ENCODE measurements at regions not wholly inside any gene's neighbourhood (a gene's known extent, or its start where the extent isn't known, plus 50 kb on each side); places are given as distances from the start of the nearest gene placed in this dataset.

- TF ChIP-seq, protein P1, sequence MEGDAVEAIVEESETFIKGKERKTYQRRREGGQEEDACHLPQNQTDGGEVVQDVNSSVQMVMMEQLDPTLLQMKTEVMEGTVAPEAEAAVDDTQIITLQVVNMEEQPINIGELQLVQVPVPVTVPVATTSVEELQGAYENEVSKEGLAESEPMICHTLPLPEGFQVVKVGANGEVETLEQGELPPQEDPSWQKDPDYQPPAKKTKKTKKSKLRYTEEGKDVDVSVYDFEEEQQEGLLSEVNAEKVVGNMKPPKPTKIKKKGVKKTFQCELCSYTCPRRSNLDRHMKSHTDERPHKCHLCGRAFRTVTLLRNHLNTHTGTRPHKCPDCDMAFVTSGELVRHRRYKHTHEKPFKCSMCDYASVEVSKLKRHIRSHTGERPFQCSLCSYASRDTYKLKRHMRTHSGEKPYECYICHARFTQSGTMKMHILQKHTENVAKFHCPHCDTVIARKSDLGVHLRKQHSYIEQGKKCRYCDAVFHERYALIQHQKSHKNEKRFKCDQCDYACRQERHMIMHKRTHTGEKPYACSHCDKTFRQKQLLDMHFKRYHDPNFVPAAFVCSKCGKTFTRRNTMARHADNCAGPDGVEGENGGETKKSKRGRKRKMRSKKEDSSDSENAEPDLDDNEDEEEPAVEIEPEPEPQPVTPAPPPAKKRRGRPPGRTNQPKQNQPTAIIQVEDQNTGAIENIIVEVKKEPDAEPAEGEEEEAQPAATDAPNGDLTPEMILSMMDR (IDR thresholded peaks at IDR 0.05; ENCODE audit: low read depth, low read length, missing control alignments): no peak
- H3K4me3 ChIP-seq (ENCODE audit: low read depth, low read length): no peak overlapping the region
- in situ Hi-C loops (cut with HindIII; ENCODE audit: low sequenced_read_pairs): no loop called here
- no peak for DNase-seq (ENCODE audit: low read depth)
Measured at GRCh38 chr1:207218512-207219362, 102.7 kb upstream of the CD55 start.

DNA sequence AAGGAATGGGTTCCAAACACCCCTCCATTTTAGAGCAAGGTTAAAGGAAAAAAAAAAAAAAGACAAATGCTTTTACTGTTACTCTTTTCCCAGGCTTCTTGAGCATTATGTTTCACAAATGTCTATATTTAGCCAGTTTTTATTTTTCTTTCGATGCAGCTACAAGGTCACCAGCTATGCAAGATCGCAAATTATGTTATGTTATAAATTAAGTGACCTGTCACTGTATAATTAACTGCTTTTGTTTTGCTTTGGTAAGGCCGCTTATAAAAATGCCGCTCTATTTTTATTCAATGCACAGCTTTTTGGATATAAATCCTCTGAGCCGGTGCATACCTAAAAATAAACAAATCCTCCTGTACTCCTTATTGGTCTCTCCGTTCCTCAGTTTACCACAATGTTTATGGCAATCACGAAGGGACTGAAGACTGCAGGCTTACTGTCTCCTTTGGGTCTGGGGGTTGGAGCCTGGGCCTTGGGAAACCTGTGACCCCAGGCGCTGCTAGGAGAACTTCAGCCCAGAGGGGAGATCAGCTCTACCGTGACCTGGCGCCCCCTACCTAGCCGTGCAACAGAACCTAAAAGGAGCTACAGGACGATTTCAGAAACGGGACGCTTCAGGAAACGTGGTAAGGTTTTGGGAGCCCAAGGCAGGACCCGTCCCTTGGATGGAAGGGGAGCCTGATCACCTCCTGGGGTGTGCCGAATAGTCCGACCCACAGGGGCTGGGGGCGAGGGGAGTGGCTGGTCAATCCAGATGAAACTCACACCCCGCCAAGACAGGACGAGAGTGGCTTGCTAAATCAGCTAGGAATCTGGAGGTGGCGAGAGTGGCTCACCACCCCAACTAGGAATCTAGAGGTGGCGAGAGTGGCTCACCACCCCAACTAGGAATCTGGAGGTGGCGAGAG lies 101.2 kb upstream of the CD55 start:
- TF ChIP-seq, protein P1 (IDR thresholded peaks at IDR 0.05; ENCODE audit: low read depth, low read length, missing control alignments): no peak
- in situ Hi-C loops (cut with HindIII; ENCODE audit: low sequenced_read_pairs): no loop called here
- no peak for DNase-seq (ENCODE audit: low read depth)
- no peak overlapping the region for H3K4me3 ChIP-seq (ENCODE audit: low read depth, low read length)

- TF ChIP-seq, protein P1 (IDR thresholded peaks at IDR 0.05; ENCODE audit: low read depth, low read length, missing control alignments): no peak
- no peak for DNase-seq (ENCODE audit: low read depth)
Measured at GRCh38 chr1:207221934-207222351, 99.5 kb upstream of the CD55 start.

DNA sequence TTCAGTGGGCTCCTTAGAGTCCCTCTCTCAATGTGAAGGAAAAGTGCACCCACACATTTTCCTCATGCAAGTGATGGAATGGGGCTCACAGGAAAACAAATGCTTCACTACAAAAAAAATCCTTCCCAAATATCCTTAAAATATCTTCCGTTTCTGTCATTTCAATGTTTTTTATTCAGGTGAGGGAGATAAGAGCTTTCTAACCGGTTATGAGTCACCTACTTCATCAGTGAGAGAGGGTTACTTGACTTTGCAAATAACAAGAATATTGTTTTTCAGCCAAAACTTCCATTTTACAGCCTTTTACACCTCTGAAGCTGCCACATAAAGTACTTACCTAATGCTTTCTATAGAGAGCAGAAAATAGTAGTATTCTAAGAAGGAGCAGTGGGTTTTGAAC lies 98.3 kb upstream of the CD55 start:
- TF ChIP-seq, protein P1 (IDR thresholded peaks at IDR 0.05; ENCODE audit: low read depth, low read length, missing control alignments): no peak
- H3K4me3 ChIP-seq (ENCODE audit: low read depth, low read length): no peak overlapping the region
- DNase-seq (ENCODE audit: low read depth): no peak
- in situ Hi-C loops (cut with HindIII; ENCODE audit: low sequenced_read_pairs): no loop called here

More at GRCh38 chr1:207221934-207222351, 99.5 kb upstream of the CD55 start:
- H3K4me3 ChIP-seq (ENCODE audit: low read depth, low read length): no peak overlapping the region
- in situ Hi-C loops (cut with HindIII; ENCODE audit: low sequenced_read_pairs): no loop called here

GRCh38 chr1:207224666-207225065 lies 96.8 kb upstream of the CD55 start:
- H3K4me3 ChIP-seq (ENCODE audit: low read depth, low read length): no peak overlapping the region
- DNase-seq (ENCODE audit: low read depth): no peak

DNA sequence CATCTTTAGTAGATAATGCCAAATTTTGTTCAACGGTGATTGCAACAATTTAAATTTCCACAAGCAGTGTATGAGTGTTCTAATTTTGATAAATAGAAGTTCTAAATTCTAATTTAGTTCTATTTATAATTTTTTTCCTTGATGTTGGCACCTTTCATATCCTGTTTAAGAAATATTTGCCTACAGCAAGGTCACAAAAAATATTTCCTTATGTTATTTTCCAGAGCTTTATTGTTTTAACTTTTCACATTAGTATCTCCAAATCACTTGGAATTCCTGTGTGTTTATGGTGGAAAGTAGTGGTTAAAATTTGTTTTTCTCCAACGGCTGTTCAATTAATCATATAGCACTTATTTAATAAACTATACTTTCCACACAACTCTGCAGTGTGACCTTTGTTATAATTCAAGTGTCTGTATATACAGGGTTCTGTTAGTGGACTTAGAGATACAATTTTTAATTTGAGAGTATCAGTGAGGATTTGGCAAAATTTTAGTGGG lies 94.3 kb upstream of the CD55 start:
- TF ChIP-seq, protein P1 (IDR thresholded peaks at IDR 0.05; ENCODE audit: low read depth, low read length, missing control alignments): no peak
- in situ Hi-C loops (cut with HindIII; ENCODE audit: low sequenced_read_pairs): no loop called here
- DNase-seq (ENCODE audit: low read depth): no peak

More at GRCh38 chr1:207224666-207225065, 96.8 kb upstream of the CD55 start:
- in situ Hi-C loops (cut with HindIII; ENCODE audit: low sequenced_read_pairs): no loop called here
- TF ChIP-seq, protein P1 (IDR thresholded peaks at IDR 0.05; ENCODE audit: low read depth, low read length, missing control alignments): no peak

More for the DNA sequence above, 94.3 kb upstream of the CD55 start:
- H3K4me3 ChIP-seq (ENCODE audit: low read depth, low read length): no peak overlapping the region
